ENCODE measurements at regions not wholly inside any gene's neighbourhood (a gene's known extent, or its start where the extent isn't known, plus 50 kb on each side); places are given as distances from the start of the nearest gene placed in this dataset.

DNA sequence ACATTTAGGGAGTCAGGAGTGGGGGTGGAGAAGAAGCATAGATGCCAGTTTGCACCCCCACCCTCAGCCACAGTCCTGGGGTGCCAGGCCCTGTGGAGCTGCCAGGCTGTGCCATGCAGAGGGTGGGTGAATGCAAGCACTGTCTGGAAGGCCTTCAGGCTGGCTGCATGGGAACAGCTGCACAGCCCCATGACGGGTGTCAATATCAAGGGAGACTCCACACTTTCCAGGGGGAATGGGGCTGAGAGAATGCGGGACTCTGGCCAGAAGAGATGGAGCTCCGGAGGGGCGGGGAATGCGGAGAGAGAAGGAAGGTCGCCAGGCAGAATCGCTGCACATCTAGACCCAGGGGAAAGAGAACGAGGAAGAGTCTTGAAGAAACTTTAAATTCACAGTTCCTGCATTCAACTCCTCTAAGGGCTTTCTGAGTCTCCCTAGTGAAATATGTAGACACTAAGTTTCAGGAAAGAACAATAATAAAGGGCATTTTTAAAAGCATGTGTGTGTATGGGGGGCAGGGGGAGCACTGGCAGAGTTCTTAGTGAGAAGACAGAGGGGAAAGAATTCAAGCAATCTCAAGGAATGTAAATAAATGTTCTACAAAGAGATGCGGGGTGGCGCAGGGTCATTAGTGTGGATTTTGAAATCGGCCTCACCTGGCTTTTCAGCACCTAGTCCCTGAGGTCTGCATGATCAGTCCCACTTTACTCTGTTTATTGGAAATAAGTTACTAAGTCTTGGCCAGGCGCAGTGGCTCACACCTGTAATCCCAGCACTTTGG is 59.1 kb downstream of the BOD1 start:
- Histone ChIP-seq H3K9me3 (ENCODE audit: severe bottlenecking) (peaks cover 14% of the 10 kb centered on the region), H3K27ac (no peak overlapping the region), H3K36me3 (no peaks in the 10 kb centered on the region), H3K4me3 (ENCODE audit: low read depth, low read length) (no peak overlapping the region), H3K27me3 (ENCODE audit: insufficient read depth, low read depth, severe bottlenecking) (peaks cover 90% of the 10 kb centered on the region)
- TF ChIP-seq, protein P1, sequence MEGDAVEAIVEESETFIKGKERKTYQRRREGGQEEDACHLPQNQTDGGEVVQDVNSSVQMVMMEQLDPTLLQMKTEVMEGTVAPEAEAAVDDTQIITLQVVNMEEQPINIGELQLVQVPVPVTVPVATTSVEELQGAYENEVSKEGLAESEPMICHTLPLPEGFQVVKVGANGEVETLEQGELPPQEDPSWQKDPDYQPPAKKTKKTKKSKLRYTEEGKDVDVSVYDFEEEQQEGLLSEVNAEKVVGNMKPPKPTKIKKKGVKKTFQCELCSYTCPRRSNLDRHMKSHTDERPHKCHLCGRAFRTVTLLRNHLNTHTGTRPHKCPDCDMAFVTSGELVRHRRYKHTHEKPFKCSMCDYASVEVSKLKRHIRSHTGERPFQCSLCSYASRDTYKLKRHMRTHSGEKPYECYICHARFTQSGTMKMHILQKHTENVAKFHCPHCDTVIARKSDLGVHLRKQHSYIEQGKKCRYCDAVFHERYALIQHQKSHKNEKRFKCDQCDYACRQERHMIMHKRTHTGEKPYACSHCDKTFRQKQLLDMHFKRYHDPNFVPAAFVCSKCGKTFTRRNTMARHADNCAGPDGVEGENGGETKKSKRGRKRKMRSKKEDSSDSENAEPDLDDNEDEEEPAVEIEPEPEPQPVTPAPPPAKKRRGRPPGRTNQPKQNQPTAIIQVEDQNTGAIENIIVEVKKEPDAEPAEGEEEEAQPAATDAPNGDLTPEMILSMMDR (IDR thresholded peaks at IDR 0.05; ENCODE audit: low read depth, low read length), result no peak
- DNase-seq, result no peak

DNA sequence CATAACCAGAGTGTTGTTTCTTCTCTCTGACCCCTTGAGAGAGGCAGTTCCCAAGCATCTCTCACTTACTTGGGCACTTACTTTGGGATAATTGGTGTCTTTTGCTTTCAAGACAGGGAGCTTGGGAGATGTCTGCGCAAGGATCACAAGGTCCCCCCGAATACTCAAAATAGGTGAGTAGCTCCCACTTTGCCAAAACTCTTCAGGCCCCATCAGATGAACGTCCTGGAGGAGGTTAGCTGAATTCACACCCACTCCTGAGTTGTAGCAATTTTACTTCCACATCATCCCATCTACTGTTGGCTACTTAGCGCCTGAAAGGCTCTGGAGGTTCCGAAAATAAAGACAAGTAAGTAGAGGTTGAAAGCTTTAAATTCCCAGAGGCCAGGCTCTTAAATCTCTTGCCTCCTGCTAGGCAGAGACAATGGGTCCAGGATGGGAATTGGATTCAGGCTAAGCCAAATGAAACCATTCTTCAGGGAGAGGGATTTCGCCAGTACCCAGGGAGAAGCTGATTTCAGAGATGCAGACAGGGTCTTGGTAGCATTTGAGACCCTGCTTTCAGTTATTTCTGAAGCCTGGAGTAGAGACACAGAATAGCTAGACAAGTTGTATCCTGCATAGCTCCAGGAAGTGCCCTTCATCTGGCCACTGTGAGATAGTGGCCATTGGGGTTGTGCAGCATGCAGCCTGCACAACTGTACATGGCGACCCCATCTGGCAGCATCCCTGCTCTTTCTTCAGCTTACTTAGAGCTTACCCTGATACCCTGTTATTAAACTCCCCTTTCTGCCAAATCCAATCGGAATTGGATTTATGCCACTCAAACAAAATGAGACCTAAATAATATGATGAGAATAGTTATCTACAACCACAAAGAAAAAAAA is 60.1 kb downstream of the BOD1 start:
- peaks cover 90% of the 10 kb centered on the region for H3K27me3 ChIP-seq (ENCODE audit: insufficient read depth, low read depth, severe bottlenecking)
- H3K36me3 ChIP-seq, result no peaks in the 10 kb centered on the region
- H3K9me3 ChIP-seq (ENCODE audit: severe bottlenecking), result peaks cover 14% of the 10 kb centered on the region
- TF ChIP-seq, protein P1 (IDR thresholded peaks at IDR 0.05; ENCODE audit: low read depth, low read length), result no peak
- no peak overlapping the region for H3K4me3 ChIP-seq (ENCODE audit: low read depth, low read length)
- no peak for DNase-seq
- no peak overlapping the region for H3K27ac ChIP-seq

DNA sequence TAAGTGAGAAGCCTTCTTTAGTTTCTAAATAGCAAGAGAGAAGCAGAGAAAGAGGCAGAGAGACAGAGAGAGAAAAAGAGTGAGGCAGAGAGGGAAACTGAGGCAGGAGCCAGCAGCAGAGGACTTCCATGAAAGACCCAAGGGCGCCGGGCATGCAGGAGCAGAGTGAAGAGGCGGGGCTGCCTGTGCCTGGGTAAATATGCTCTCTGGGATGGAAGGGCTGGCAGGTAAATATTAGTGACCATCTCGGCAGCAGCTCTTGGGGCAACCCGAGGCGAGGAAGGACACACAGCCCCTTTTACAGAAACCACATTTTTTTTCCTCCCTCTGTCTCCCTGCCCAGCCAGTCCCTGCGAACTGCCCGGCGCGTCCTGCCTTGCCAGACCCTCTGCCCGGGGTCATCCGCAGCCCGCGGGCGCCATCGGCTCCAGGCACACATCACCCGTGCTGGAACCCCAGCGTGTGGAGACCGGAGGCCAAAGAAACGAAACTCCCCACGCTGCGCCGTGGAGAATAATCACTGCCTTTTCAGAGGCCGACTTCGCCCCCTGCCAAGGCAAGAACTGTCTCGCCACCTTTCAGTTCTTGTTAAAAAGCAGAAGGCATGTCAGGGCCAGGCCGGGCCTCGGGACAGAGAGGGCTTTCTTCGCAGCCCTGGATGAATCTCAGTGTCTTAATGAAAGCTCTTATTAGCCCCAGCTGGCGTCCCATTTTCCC is 61.3 kb downstream of the BOD1 start:
- Histone ChIP-seq H3K27ac (no peak overlapping the region), H3K27me3 (ENCODE audit: insufficient read depth, low read depth, severe bottlenecking) (peaks cover 93% of the 10 kb centered on the region), H3K36me3 (no peaks in the 10 kb centered on the region), H3K9me3 (ENCODE audit: severe bottlenecking) (peaks cover 5% of the 10 kb centered on the region), H3K4me3 (ENCODE audit: low read depth, low read length) (no peak overlapping the region)
- DNase-seq, result no peak
- TF ChIP-seq, protein P1 (IDR thresholded peaks at IDR 0.05; ENCODE audit: low read depth, low read length), result no peak

DNA sequence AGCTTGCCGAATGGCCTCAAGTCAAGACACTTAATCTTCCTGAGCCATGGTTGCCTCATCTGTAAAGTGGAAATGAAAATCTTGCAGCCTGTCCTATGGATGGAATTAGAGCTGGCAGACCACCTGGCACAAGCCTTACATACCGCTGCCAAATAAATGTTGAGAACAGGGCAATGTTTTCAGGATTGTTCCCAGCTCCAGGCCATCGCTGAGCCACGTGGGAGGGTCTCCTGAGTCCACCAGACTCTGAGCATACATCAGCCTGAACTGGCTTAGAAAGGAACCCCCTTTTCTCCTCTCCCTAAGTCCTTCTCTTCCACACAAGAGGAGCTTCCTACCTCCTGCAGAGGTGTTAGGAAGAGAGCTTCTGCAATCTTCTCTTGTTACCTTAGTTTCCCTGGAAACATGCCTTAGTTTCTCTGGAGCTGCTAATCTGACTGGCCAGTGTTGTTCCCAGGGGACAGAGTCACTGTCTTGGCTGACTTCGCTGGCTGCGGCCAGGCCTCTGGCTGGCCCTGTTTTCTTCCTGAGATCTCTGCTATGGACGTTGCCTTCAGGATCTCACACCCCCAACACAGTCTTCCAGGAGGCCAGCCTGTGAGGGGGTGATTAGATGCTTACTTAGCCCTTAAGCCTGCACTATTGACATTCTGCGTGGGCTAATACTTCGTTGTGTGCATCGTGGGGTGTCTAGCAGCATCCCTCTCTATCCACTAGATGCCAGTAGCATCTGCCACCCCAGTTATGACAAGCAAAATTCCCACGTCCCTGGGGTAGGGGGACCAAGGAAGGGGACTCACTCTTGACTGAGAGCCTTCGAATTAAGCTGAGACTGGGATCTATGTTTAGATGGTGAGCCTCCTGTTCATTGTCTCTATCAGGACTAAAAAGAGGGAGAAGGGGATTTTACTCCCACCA is 62.2 kb downstream of the BOD1 start:
- no peaks in the 10 kb centered on the region for H3K36me3 ChIP-seq
- H3K27ac ChIP-seq, result no peak overlapping the region
- no peaks in the 10 kb centered on the region for H3K9me3 ChIP-seq (ENCODE audit: severe bottlenecking)
- no peak for DNase-seq
- TF ChIP-seq, protein P1 (IDR thresholded peaks at IDR 0.05; ENCODE audit: low read depth, low read length), result no peak
- peaks cover 93% of the 10 kb centered on the region for H3K27me3 ChIP-seq (ENCODE audit: insufficient read depth, low read depth, severe bottlenecking)
- H3K4me3 ChIP-seq (ENCODE audit: low read depth, low read length), result no peak overlapping the region

DNA sequence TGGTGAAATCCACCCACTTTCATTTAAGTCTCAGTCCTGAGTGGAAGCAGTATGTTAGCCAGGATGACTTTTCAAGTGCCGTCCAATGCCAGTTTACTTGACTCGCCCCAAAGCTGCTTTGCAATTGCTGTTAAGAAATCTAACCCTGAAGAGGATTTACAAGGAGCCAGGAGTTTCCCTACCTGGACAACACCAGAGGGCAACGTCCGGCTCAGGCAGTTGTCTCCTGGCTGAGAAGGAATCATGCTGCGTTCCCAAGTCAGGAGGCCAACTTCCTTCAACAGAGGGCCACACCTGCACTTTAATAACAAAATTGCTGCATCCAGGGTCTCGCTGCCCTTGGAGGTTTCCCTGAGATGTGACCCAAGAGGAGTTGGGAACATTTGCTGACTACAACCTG is 65.8 kb downstream of the BOD1 start:
- Histone ChIP-seq H3K27ac (no peak overlapping the region), H3K27me3 (ENCODE audit: insufficient read depth, low read depth, severe bottlenecking) (peaks cover 73% of the 10 kb centered on the region), H3K36me3 (no peaks in the 10 kb centered on the region), H3K9me3 (ENCODE audit: severe bottlenecking) (no peaks in the 10 kb centered on the region), H3K4me3 (ENCODE audit: low read depth, low read length) (no peak overlapping the region)
- DNase-seq, result no peak
- TF ChIP-seq, protein P1 (IDR thresholded peaks at IDR 0.05; ENCODE audit: low read depth, low read length), result no peak

All from WERI-Rb-1 (cell line).